PC-3 (cell line): ENCODE measurements at regions not wholly inside any gene's neighbourhood (a gene's known extent, or its start where the extent isn't known, plus 50 kb on each side); places are given as distances from the start of the nearest gene placed in this dataset.

Source experiments
- ATAC-seq: fragments of 200-7000 bp; cut with Tn5 transposase; 2 replicates; pipeline ENCODE4 v1.9.1; 2020; ENCODE audit warnings: mild to moderate bottlenecking, moderate library complexity
- BruUV-seq: library from RNA; stranded (reverse); fragments of 400-500 nt; replicated peaks from 2 replicates; lab custom pipeline; 2021; lab: Mats Ljungman, UMichigan
- CTCF ChIA-PET: fragments of 300-600 bp; sonication (Branson Sonifier 250); formaldehyde crosslinking; loops from one replicate; lab custom pipeline; 2022; ENCODE audit warnings: antibody characterized with exemption; lab: Charles Lee
- POLR2A ChIA-PET: fragments of 300-600 bp; sonication (Branson Sonifier 250); formaldehyde crosslinking; loops from one replicate; lab custom pipeline; 2022; ENCODE audit warnings: antibody characterized with exemption; ENCODE audit not compliant: unreplicated experiment; lab: Charles Lee
- DNase-seq: peaks from one replicate; pipeline ENCODE4 v3.0.0-alpha.2; 2015
- H2AFZ ChIP-seq: fragments of 300-600 bp; sonication (generic); 2 replicates; pipeline ENCODE4 v1.6.0; 2016; ENCODE audit warnings: antibody characterized with exemption, low read length
- H3F3A ChIP-seq: fragments of 300-600 bp; sonication (generic); one replicate; pipeline ENCODE4 v1.6.0; 2017; ENCODE audit warnings: antibody characterized with exemption, low read length, control low read depth, mild to moderate bottlenecking; ENCODE audit not compliant: unreplicated experiment
- H3K27ac ChIP-seq: fragments of 300-600 bp; sonication (generic); 2 replicates; pipeline ENCODE4 v1.5.1; 2016; ENCODE audit warnings: mild to moderate bottlenecking, low read length
- H3K27me3 ChIP-seq: fragments of 300-600 bp; sonication (generic); 2 replicates; pipeline ENCODE4 v1.6.1; 2016; ENCODE audit warnings: low read length, mixed read lengths
- H3K36me3 ChIP-seq: fragments of 300-600 bp; sonication (generic); 2 replicates; pipeline ENCODE4 v1.6.1; 2016; ENCODE audit warnings: low read depth, mixed run types, low read length, mixed read lengths
- H3K4me1 ChIP-seq: fragments of 300-600 bp; sonication (generic); 2 replicates; pipeline ENCODE4 v1.5.1; 2016; ENCODE audit warnings: low read length; ENCODE audit not compliant: insufficient read depth
- H3K4me2 ChIP-seq: fragments of 300-600 bp; sonication (generic); 2 replicates; pipeline ENCODE4 v1.6.0; 2016; ENCODE audit warnings: low read length
- H3K4me3 ChIP-seq: fragments of 300-600 bp; sonication (generic); 2 replicates; pipeline ENCODE4 v1.5.1; 2016; ENCODE audit warnings: mild to moderate bottlenecking, low read length, mixed read lengths
- H3K79me2 ChIP-seq: fragments of 300-600 bp; sonication (generic); 2 replicates; pipeline ENCODE4 v1.6.1; 2017; ENCODE audit warnings: low read length, mixed read lengths
- H3K9ac ChIP-seq: fragments of 300-600 bp; sonication (generic); 2 replicates; pipeline ENCODE4 v1.6.0; 2016; ENCODE audit warnings: mild to moderate bottlenecking, low read length
- H3K9me2 ChIP-seq: fragments of 300-600 bp; sonication (generic); replicated peaks from 2 replicates; pipeline ENCODE4 v1.6.1; 2016; ENCODE audit warnings: mixed run types, low read length, mixed read lengths
- H3K9me3 ChIP-seq: fragments of 300-600 bp; sonication (generic); 2 replicates; pipeline ENCODE4 v1.6.1; 2016; ENCODE audit warnings: low read length, mixed read lengths
- H4K20me1 ChIP-seq: fragments of 300-600 bp; sonication (generic); 2 replicates; pipeline ENCODE4 v1.6.1; 2016; ENCODE audit warnings: low read length, mixed read lengths
- EZH2 ChIP-seq: fragments of 300-600 bp; sonication (generic); IDR thresholded peaks from one replicate; pipeline ENCODE4 v1.6.1; 2017; ENCODE audit warnings: antibody characterized with exemption, mild to moderate bottlenecking, low read length; ENCODE audit not compliant: unreplicated experiment
- EZH2phosphoT487 ChIP-seq: fragments of 300-600 bp; sonication (generic); IDR thresholded peaks from 2 replicates; pipeline ENCODE4 v1.6.1; 2018; ENCODE audit warnings: mild to moderate bottlenecking, antibody characterized with exemption, low read length, borderline replicate concordance
- intact Hi-C: fragments of 100-400 bp; cut with micrococcal nuclease; formaldehyde crosslinking; loops from 2 replicates; pipeline ENCODE4 v1.9.0; 2023
- TF ChIP-seq, protein P1 (sequence below): fragments of 300-600 bp; sonication (generic); conservative IDR thresholded peaks from 2 replicates; pipeline ENCODE4 v1.5.1; 2017; ENCODE audit warnings: antibody characterized with exemption, low read depth, mild to moderate bottlenecking, low read length

DNA sequence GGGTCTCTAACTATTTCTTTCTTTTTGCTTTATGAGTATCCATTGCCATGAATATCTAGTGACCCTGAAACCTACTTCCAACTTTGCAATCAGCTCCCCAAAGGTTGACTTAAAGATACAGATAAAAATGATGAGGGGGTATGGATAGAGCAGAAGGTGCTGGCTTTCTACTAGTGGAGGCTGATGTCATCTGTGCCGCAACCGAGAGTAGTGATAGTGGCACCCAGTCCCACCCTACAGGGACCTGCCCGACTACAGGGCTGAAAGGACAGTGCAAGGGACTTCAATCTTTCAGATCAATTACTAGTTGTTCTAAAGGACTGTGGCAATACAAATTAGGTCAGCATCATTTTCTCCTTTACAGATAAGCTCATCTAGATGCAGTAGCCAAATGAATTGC, 806.0 kb downstream of the VRK1 start:
- intact Hi-C loops: no loop called here
- Histone ChIP-seq H3K4me3 (no peak overlapping the region), H3K4me2 (no peak overlapping the region), H3K27ac (no peak overlapping the region), H3K79me2 (no peaks in the 10 kb centered on the region), H3K9me2 (no peaks in the 10 kb centered on the region), H3F3A (no peaks in the 10 kb centered on the region), H3K36me3 (no peaks in the 10 kb centered on the region), H2AFZ (no peak overlapping the region), H3K27me3 (peaks cover 72% of the 10 kb centered on the region), H4K20me1 (no peaks in the 10 kb centered on the region), H3K4me1 (no peaks in the 10 kb centered on the region), H3K9ac (no peak overlapping the region), H3K9me3 (no peaks in the 10 kb centered on the region)
- no peak for DNase-seq
- CTCF ChIA-PET: no interaction called here
- ATAC-seq: no peak
- no TSS peak for BruUV-seq
- POLR2A ChIA-PET: no interaction called here
- TF ChIP-seq, protein P1, sequence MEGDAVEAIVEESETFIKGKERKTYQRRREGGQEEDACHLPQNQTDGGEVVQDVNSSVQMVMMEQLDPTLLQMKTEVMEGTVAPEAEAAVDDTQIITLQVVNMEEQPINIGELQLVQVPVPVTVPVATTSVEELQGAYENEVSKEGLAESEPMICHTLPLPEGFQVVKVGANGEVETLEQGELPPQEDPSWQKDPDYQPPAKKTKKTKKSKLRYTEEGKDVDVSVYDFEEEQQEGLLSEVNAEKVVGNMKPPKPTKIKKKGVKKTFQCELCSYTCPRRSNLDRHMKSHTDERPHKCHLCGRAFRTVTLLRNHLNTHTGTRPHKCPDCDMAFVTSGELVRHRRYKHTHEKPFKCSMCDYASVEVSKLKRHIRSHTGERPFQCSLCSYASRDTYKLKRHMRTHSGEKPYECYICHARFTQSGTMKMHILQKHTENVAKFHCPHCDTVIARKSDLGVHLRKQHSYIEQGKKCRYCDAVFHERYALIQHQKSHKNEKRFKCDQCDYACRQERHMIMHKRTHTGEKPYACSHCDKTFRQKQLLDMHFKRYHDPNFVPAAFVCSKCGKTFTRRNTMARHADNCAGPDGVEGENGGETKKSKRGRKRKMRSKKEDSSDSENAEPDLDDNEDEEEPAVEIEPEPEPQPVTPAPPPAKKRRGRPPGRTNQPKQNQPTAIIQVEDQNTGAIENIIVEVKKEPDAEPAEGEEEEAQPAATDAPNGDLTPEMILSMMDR: no peak
- TF ChIP-seq EZH2 (no peak), EZH2phosphoT487 (no peak)

DNA sequence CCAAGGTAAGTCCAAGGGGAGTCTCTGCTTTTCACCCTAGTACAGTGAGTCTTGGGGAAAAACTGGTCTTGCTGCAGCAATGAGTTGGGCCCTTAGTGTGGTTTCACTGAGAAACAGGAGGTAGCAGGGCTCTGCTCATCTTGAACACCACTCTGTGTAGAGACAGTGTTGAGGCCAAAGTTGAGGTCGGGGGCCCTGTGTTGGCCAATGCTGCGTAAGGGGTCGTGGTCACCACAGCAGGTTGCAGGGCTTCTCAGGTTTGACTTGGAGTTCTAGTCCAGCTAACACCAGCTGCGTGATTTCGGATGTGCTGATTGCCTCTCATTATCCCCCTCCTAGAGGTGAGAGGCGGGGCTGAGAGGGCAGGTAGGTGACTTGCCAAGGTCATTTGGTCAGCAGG, 807.5 kb downstream of the VRK1 start:
- Histone ChIP-seq H3K9me2 (no peaks in the 10 kb centered on the region), H2AFZ (no peak overlapping the region), H3K4me2 (no peak overlapping the region), H3K79me2 (no peaks in the 10 kb centered on the region), H3K27ac (no peak overlapping the region), H3K4me1 (no peaks in the 10 kb centered on the region), H3K4me3 (no peak overlapping the region), H3F3A (no peaks in the 10 kb centered on the region), H3K27me3 (peaks cover 85% of the 10 kb centered on the region), H3K9me3 (no peaks in the 10 kb centered on the region), H3K36me3 (no peaks in the 10 kb centered on the region), H3K9ac (no peak overlapping the region), H4K20me1 (no peaks in the 10 kb centered on the region)
- TF ChIP-seq, protein P1: no peak
- TF ChIP-seq EZH2: no peak
- no peak for TF ChIP-seq EZH2phosphoT487
- intact Hi-C loops: no loop called here
- ChIA-PET CTCF (no interaction called here), POLR2A (no interaction called here)
- no peak for ATAC-seq
- DNase-seq: no peak
- BruUV-seq: no TSS peak

DNA sequence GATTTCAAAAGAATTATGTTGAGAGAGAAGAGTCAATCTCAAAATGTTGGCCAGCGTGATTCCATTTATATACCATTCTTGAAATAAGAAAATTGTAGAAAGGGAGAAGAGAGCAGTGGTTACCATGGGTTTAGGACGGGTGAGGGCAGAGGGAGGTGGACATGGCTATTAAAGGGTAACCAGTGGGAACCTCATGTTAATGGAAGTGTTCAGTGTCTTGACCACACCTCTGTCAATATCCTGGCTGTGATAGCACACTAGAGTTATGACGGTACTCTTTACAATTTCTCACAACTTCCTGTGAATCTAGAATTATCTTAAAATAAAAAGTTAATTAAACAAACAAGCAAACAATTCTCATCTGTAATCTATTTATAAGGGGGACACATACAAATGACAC, 821.2 kb downstream of the VRK1 start:
- Histone ChIP-seq H3K27ac (no peak overlapping the region), H3K4me2 (no peak overlapping the region), H3K9ac (no peak overlapping the region), H3K27me3 (no peaks in the 10 kb centered on the region), H3K4me1 (no peaks in the 10 kb centered on the region), H4K20me1 (no peaks in the 10 kb centered on the region), H3K9me3 (0 out of 2 replicates have a peak, but pooled peaks cover 2% of the 10 kb centered on the region), H2AFZ (no peak overlapping the region), H3K4me3 (no peak overlapping the region), H3K79me2 (no peaks in the 10 kb centered on the region), H3K36me3 (no peaks in the 10 kb centered on the region), H3K9me2 (no peaks in the 10 kb centered on the region), H3F3A (no peaks in the 10 kb centered on the region)
- BruUV-seq: no TSS peak
- intact Hi-C loops: no loop called here
- DNase-seq (no peak), ATAC-seq (no peak)
- no peak for TF ChIP-seq EZH2
- TF ChIP-seq, protein P1: no peak
- no peak for TF ChIP-seq EZH2phosphoT487
- ChIA-PET CTCF (no interaction called here), POLR2A (no interaction called here)
